Fibroblast of upper back skin (primary cell): ENCODE measurements at regions not wholly inside any gene's neighbourhood (a gene's known extent, or its start where the extent isn't known, plus 50 kb on each side); places are given as distances from the start of the nearest gene placed in this dataset.
A peak's percentile ranks its signal among the peaks of the same experiment; 100 is the strongest.

ENCODE experiments used
- DNase-seq: peaks from one replicate; pipeline ENCODE4 v3.0.0-alpha.2; 2013

GRCh38 chr14:71588028-71588427 lies 344.2 kb upstream of the RGS6 start:
- peak; percentile 82 for DNase-seq

DNA sequence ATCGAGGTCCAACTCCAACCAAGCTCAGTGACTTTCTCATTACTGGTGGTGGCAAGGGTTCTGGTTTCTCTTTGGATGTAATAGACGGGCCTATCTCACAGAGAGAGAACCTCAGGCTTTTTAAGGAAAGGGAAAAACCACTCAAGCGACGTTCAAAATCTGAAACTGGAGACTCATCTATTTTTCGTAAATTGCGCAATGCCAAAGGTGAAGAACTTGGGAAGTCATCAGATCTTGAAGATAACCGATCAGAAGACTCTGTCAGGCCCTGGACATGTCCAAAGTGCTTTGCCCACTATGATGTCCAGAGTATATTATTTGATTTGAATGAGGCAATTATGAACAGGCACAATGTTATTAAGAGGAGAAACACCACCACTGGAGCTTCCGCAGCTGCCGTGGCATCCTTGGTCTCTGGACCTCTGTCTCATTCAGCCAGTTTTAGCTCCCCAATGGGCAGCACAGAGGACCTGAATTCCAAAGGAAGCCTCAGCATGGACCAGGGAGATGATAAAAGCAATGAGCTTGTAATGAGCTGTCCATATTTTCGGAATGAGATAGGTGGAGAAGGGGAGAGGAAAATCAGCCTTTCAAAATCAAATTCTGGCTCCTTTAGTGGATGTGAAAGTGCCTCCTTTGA lies 343.5 kb upstream of the RGS6 start:
- DNase-seq = no peak

- DNase-seq = no peak
These were observed 342.6 kb upstream of the RGS6 start for GRCh38 chr14:71589609-71590008.

GRCh38 chr14:71590131-71590530 lies 342.1 kb upstream of the RGS6 start:
- DNase-seq = no peak

DNA sequence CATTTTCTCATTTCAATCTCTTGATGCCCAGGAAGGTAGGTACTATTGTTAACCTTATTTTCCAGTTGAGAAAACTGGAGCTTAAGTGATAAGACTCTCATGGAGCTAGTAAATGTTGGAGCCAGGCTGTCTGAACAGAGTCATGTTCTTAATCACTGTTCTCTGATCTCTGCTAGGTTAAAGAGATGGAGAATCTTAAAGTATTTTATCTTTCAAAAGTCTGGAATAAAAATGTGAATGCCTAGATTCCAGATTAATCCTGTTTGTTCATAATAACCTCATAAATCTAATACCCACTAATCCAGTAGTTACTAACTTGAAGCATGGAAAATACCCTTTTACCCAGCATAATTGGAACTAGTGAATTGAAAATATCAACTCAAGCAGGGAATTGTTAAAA lies 341.0 kb upstream of the RGS6 start:
- no peak for DNase-seq

DNA sequence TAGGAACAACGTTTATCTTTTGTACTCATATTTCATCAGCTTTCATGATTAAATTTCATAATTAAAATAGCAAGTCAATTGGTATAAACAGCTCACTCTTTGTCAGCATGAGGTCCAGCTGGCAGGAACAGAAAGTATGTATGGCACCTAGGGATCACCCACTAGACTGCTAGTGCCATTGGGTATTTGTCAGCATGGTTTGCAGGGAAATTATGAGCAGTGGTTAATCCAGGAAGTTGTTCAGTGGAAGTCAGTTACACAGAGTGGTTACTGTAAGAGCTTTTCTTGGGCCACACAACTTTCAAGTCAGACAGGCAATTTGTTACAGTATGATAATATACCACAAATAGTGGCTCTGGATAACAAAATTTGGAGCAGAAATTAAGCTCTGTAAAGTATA lies 340.3 kb upstream of the RGS6 start:
- DNase-seq = peak; percentile 75

DNA sequence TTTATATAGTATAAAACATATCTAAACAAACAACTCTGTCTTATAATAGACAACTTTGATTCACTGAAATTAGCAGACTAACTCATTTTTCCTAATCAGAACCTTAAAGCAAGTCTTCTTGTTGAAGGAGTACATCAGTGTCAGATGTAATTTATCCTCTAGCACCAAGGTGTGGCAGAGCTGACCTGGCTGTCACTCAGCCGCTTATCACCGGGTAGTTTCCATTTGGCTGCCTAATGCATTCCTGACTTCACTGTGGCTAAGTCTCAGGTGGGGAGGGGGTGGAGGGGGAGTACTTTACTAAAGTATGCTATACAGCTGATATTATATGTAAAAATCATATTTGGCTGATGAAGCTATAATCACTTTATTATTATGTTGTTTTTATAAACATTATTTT lies 339.9 kb upstream of the RGS6 start:
- no peak for DNase-seq

GRCh38 chr14:71593966-71594365 lies 338.3 kb upstream of the RGS6 start:
- no peak for DNase-seq

DNA sequence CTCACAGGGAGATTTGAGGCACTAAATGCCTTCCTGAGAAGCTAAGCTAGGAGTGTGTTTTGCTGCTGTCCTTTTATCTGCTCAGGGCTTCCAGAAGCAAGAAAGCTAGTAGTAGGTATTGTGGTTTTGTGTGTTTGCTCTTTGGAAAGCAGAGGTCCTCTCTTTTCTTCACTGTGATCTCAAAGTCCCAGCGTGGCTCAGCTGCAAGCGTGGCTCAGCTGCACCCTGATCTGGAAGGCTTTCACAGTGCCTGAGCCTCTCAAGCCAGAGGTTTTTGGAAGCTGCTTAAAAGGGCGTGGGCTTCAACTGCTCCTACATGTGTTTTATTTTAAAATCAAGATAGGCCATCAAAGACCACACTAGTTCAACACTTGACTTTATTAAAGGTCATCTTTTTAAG lies 337.4 kb upstream of the RGS6 start:
- DNase-seq = peak; percentile 22

DNA sequence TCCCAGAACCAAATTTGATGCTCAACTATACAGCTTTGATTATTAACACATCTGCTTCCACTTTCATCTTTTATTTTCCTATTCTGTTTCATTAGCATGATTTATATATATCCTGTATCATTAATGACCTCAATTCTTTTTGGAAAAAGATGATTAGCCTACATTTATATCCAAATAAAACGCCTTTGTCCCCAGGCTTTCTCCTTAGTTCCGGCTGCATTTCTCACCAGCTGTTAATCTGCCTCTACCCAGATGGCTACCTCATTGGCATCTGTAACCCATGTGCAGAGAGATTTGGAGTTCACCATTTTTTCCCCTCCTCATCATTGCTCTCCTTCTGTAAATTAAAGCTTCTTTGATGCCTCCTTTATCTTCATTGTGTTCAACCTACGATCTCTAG lies 336.8 kb upstream of the RGS6 start:
- DNase-seq = no peak

DNA sequence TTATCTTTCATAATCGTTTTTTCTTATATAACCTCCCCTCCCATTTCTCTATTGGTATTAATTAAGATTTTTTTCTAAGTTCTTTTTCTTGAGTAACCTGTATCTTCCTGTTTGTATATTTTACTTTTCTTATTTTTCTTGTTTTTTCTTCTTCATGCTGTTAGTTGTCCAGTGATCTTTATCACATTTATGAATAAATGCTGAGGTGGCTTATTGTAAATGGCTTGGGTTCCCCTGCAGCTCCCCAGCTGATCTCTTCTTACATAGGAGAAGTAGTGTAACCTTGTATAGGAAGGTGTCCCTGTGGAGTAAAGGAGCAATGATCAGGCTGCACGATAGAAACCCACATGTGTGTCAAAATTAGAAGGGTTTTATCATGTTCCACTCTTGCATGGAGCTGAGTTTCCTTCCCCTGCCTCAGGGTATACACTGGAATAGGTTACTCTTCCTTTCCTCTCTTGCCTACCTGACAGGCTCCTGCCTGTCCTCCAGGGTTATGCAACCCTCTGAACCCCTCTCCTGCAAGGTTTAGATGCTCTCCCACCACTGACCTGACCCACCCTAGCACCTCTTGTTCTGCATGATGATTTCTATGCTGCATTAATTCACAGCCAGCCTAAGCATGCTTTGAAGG lies 334.8 kb upstream of the RGS6 start:
- no peak for DNase-seq

- no peak for DNase-seq
These were observed 334.1 kb upstream of the RGS6 start for GRCh38 chr14:71597955-71598660.

DNA sequence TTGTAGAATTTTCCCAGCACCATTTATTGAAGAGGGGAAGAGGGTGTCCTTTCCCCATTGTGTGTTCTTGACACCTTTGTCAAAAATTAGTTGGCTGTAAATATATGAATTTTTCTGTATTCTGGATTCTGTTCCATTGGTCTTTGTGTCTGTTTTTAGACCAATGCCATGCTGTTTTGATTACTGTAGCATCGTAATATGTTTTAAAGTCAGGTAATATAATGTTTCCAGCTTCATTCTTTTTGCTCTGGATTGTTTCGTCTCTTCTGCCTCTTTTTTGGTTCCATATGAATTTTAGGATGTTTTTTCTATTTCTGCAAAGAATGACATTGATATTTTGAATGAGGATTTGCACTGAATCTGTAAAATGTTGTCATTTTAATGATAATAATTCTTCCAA lies 331.9 kb upstream of the RGS6 start:
- DNase-seq = no peak

DNA sequence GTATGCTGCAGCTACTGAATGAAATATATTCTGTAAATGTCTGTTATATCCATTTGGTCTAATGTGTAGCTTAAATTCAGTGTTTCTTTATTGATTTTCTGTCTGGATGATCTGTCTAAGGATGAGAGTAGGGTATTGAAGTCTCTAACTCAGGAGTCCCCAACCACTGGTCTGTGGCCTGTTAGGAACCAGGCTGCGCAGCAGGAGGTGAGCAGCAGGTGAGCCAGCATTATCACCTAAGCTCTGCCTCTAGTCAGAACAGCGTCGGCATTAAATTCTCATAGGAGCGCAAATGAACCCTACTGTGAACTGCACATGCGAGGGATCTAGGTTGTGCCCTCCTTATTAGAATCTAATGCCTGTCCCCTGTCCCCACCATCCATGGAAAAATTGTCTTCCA lies 329.7 kb upstream of the RGS6 start:
- no peak for DNase-seq

DNA sequence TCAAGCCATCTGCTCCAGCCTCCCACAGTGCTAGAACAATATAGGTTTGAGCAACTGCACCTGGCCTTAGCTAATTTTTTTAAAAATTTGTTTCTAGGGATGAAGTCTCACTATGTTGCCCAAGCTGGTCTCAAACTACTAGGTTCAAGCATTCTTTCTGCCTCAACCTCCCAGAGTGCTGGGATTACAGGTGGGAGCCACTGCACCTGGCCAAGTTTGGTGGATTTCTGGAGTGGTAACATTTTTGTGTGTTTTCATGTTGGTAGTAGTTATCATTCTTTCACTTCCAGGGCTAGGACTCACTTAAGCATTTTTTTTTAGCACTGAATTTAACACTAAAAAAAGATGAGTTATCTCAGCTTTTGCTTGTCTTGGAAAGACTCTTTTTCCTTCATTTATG lies 328.0 kb upstream of the RGS6 start:
- DNase-seq = no peak

GRCh38 chr14:71606064-71606463 lies 326.2 kb upstream of the RGS6 start:
- DNase-seq = no peak

DNA sequence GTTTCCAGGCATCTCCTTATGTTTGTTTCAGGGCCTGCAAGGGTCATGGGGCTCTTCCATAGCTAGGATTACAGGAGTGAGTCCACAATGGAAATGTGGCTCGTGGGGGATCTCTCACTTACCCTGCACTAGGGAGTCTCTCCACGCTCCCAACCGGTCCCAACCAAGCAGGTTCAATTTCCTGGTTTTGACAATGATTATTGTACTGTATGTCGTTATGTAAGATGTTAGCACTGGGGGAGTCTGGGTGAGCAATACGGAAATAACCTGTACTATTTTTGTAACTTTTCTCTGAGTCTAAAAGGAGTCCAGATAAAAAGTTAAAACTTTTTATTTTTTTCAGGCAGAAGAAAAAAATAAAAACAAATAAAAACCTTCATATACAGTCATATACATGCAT lies 325.7 kb upstream of the RGS6 start:
- DNase-seq = no peak

DNA sequence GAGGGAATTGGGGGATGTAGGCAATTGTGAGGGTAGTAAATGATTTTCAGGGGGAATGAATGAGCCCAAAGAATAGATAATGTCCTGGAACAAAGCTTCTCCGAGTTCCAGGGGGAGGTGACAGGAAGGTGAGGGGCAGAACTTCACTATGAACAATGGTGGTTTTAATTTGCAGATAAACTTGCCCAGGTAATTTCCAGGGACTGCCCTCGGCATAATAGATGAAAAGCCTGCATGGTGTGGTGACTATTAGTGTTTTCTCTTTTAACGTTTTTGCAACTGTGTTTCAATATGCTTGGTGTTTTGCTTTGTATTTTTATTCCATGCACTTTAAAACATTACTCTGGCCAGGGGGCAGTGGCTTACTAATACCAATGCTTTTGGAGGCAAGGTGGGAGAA lies 325.2 kb upstream of the RGS6 start:
- DNase-seq = no peak

DNA sequence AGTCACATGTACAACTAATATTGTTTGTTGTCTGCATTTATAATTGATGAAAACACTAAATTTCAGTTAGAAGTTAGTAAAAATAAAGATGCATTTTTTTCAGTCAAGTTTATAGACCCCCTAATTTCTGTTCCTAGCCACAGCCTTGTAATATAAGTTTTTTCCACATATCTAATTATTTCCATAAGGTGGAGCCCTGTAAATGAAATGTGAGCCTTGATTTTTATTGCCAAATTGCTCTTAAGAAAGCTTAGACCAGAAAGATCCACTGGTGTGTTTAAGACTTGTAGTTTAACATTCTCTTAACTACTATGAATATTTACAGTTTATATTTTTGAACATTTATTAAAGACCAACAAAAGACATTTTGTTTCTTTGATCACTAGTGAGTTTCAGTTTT lies 322.1 kb upstream of the RGS6 start:
- peak; percentile 29 for DNase-seq

DNA sequence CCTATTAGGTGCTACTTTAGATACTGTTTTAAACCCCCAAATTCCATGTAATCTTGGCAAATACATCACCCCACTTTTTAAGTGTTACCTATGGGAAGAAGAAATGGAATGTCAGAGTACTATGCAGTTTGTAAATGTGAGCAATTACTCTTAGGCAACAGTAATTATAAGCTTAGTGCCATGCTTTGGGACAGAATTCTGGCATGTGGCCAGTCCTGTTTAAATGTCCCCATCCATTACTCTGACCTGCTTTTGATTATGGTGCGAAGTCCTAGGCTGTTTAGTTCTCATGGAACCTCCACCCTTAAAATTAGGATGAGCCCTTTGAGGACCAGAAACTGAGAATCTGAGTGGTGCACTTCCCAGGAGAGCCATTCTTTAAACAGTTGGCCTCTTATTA lies 321.4 kb upstream of the RGS6 start:
- DNase-seq = no peak

GRCh38 chr14:71613168-71613567 lies 319.1 kb upstream of the RGS6 start:
- no peak for DNase-seq

DNA sequence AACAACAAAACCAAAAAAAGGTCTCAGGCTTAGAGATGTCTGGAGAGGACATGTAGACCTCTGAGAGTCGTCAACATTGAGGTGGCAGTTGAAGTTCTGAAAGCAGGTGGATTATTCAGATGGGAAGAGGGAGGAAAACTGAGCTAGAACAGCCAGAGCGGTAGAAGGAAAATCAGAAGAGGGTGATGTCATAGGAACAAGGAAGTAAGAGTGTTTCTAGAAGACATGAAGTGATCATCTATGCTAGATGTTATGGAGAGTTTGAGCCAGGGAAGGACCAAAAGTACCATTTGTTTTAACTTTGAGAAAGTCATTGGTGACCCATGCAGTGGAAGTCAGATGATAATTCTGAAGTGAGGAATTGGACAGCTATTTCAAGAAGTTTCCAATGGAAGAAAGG lies 316.2 kb upstream of the RGS6 start:
- no peak for DNase-seq

DNA sequence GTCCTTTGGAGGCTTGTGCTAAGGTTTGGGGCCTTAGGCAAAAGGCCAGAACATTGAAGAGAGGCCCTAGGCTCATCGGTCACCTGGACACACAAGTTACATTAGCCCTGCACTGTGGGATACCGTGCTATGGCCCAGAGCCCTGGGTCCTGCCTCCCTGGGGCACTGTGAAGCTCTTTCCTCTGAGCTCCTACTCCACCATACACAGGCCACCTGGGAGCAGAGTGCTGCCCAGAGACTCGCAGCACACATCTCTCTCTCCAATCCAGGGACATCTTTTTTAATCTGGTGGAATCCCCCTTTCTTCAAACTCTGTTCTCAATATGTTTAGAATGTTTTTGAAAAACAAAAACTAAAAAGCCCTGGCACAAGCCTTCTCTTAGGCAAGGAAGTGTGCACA lies 314.2 kb upstream of the RGS6 start:
- no peak for DNase-seq

- no peak for DNase-seq
These were observed 313.5 kb upstream of the RGS6 start for GRCh38 chr14:71618716-71619115.

- DNase-seq = no peak
These were observed 312.8 kb upstream of the RGS6 start for GRCh38 chr14:71619472-71619871.
